Activated B cell treated with CpG ODN at 0.5 μM for 24 hours (primary cell): ENCODE measurements at regions not wholly inside any gene's neighbourhood (a gene's known extent, or its start where the extent isn't known, plus 50 kb on each side); places are given as distances from the start of the nearest gene placed in this dataset.

ENCODE experiments used
- ATAC-seq: fragments of 200-7000 bp; cut with Tn5 transposase; one replicate; pipeline ENCODE4 v1.10.0; 2021; ENCODE audit warnings: low read depth, mild to moderate bottlenecking, moderate library complexity
- CTCF ChIA-PET: fragments of 350-600 bp; sonication (Branson Sonifier 250); formaldehyde crosslinking; loops from one replicate; lab custom pipeline; 2021; ENCODE audit warnings: antibody characterized with exemption; lab: Charles Lee
- POLR2A ChIA-PET: fragments of 350-600 bp; sonication (Branson Sonifier 250); formaldehyde crosslinking; loops from one replicate; lab custom pipeline; 2021; ENCODE audit warnings: antibody characterized with exemption; lab: Charles Lee
- DNase-seq: peaks from one replicate; pipeline ENCODE4 v3.0.0; 2022
- H3K27ac Mint-ChIP-seq: one replicate; pipeline ENCODE4 v1.8.0; 2020; ENCODE audit warnings: mixed read lengths
- H3K27me3 Mint-ChIP-seq: one replicate; pipeline ENCODE4 v1.8.0; 2021; ENCODE audit warnings: mixed read lengths
- H3K36me3 Mint-ChIP-seq: one replicate; pipeline ENCODE4 v1.8.0; 2021; ENCODE audit warnings: low read depth, mixed read lengths
- H3K4me1 Mint-ChIP-seq: one replicate; pipeline ENCODE4 v1.8.0; 2021; ENCODE audit warnings: mixed read lengths
- H3K4me3 Mint-ChIP-seq: one replicate; pipeline ENCODE4 v1.8.0; 2020; ENCODE audit warnings: mild to moderate bottlenecking, mixed read lengths
- H3K9me3 Mint-ChIP-seq: one replicate; pipeline ENCODE4 v1.8.0; 2020; ENCODE audit warnings: mixed read lengths
- CTCF ChIP-seq: fragments of 200-600 bp; IDR thresholded peaks from one replicate; pipeline ENCODE4 v1.8.0; 2022; ENCODE audit warnings: antibody characterized with exemption, mild to moderate bottlenecking
- intact Hi-C: fragments of 100-400 bp; cut with micrococcal nuclease; formaldehyde crosslinking; loops from one replicate; pipeline ENCODE4 v1.15.1; 2024

GRCh38 chr3:24854748-24855147 lies 360.1 kb upstream of the THRB start:
- Mint-ChIP-seq H3K27me3 (no peaks in the 10 kb centered on the region), H3K36me3 (no peaks in the 10 kb centered on the region), H3K27ac (no peak overlapping the region), H3K4me1 (no peaks in the 10 kb centered on the region), H3K4me3 (no peak overlapping the region), H3K9me3 (no peaks in the 10 kb centered on the region)
- intact Hi-C loops: no loop called here
- CTCF ChIA-PET: no interaction called here
- ATAC-seq (no peak), DNase-seq (no peak)
- POLR2A ChIA-PET: no interaction called here
- no peak for TF ChIP-seq CTCF

GRCh38 chr3:24857945-24858344 lies 363.3 kb upstream of the THRB start:
- no peaks in the 10 kb centered on the region for H3K36me3 Mint-ChIP-seq
- ATAC-seq (no peak), DNase-seq (no peak)
- ChIA-PET CTCF (no interaction called here), POLR2A (no interaction called here)
- no peak overlapping the region for H3K4me3 Mint-ChIP-seq
- H3K27me3 Mint-ChIP-seq: no peaks in the 10 kb centered on the region
- intact Hi-C loops: no loop called here
- no peak overlapping the region for H3K27ac Mint-ChIP-seq
- no peak for TF ChIP-seq CTCF
- H3K4me1 Mint-ChIP-seq: no peaks in the 10 kb centered on the region
- H3K9me3 Mint-ChIP-seq: no peaks in the 10 kb centered on the region

- CTCF ChIA-PET: no interaction called here
- intact Hi-C loops: no loop called here
- no peak overlapping the region for H3K27ac Mint-ChIP-seq
- no peak for ATAC-seq
- no peaks in the 10 kb centered on the region for H3K36me3 Mint-ChIP-seq
- H3K27me3 Mint-ChIP-seq: no peaks in the 10 kb centered on the region
- H3K4me1 Mint-ChIP-seq: no peaks in the 10 kb centered on the region
- POLR2A ChIA-PET: no interaction called here
- H3K4me3 Mint-ChIP-seq: no peak overlapping the region
- no peak for DNase-seq
- no peaks in the 10 kb centered on the region for H3K9me3 Mint-ChIP-seq
- TF ChIP-seq CTCF: no peak
Observed at GRCh38 chr3:24863215-24863614, 368.6 kb upstream of the THRB start.

GRCh38 chr3:24867783-24868182 lies 373.1 kb upstream of the THRB start:
- Mint-ChIP-seq H3K9me3 (no peaks in the 10 kb centered on the region), H3K27me3 (no peaks in the 10 kb centered on the region), H3K27ac (no peak overlapping the region), H3K4me1 (no peaks in the 10 kb centered on the region), H3K4me3 (no peak overlapping the region), H3K36me3 (no peaks in the 10 kb centered on the region)
- ChIA-PET CTCF (no interaction called here), POLR2A (no interaction called here)
- no peak for TF ChIP-seq CTCF
- ATAC-seq: no peak
- intact Hi-C loops: no loop called here
- DNase-seq: no peak

- TF ChIP-seq CTCF: no peak
- H3K4me3 Mint-ChIP-seq: no peak overlapping the region
- no peak for ATAC-seq
- DNase-seq: no peak
- H3K36me3 Mint-ChIP-seq: no peaks in the 10 kb centered on the region
- peaks cover 2% of the 10 kb centered on the region for H3K9me3 Mint-ChIP-seq
- H3K4me1 Mint-ChIP-seq: no peaks in the 10 kb centered on the region
- no peak overlapping the region for H3K27ac Mint-ChIP-seq
- H3K27me3 Mint-ChIP-seq: no peaks in the 10 kb centered on the region
- ChIA-PET CTCF (no interaction called here), POLR2A (no interaction called here)
- intact Hi-C loops: no loop called here
Observed at GRCh38 chr3:24881239-24881638, 386.6 kb upstream of the THRB start.
